ENCODE measurements at regions not wholly inside any gene's neighbourhood (a gene's known extent, or its start where the extent isn't known, plus 50 kb on each side); places are given as distances from the start of the nearest gene placed in this dataset.

DNA sequence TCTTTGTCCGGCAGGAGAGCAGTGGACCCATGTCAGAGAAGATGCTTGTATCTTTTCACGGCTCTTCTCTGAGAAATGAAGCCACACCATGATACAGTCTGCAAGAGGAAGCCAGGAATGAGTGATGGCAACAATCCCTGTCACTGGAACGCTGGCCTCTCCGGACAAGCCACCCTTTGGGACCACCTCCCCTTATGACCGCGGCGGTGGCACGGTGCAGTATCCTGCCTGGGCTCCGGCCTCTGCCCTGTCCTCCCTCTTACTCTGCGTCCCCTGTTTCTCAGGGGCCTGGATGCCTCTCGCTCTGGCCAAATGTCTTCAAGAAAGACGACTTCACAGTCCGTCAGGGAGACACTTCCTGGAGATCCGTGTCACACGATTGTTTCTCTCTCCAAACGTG lies 370.5 kb downstream of the ZNF716 start (continued):
- TF ChIP-seq POLR3G (IDR thresholded peaks at IDR 0.05; ENCODE audit: extremely low read depth, insufficient read length, insufficient replicate concordance) (no peak), TAF15 (IDR thresholded peaks at IDR 0.05; ENCODE audit: low read depth, low read length) (no peak)
- TF ChIP-seq, protein P1, sequence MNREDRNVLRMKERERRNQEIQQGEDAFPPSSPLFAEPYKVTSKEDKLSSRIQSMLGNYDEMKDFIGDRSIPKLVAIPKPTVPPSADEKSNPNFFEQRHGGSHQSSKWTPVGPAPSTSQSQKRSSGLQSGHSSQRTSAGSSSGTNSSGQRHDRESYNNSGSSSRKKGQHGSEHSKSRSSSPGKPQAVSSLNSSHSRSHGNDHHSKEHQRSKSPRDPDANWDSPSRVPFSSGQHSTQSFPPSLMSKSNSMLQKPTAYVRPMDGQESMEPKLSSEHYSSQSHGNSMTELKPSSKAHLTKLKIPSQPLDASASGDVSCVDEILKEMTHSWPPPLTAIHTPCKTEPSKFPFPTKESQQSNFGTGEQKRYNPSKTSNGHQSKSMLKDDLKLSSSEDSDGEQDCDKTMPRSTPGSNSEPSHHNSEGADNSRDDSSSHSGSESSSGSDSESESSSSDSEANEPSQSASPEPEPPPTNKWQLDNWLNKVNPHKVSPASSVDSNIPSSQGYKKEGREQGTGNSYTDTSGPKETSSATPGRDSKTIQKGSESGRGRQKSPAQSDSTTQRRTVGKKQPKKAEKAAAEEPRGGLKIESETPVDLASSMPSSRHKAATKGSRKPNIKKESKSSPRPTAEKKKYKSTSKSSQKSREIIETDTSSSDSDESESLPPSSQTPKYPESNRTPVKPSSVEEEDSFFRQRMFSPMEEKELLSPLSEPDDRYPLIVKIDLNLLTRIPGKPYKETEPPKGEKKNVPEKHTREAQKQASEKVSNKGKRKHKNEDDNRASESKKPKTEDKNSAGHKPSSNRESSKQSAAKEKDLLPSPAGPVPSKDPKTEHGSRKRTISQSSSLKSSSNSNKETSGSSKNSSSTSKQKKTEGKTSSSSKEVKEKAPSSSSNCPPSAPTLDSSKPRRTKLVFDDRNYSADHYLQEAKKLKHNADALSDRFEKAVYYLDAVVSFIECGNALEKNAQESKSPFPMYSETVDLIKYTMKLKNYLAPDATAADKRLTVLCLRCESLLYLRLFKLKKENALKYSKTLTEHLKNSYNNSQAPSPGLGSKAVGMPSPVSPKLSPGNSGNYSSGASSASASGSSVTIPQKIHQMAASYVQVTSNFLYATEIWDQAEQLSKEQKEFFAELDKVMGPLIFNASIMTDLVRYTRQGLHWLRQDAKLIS (CRISPR knock-in tag; IDR thresholded peaks at IDR 0.05): no peak

- no TSS peak for BruUV-seq (replicated peaks)
- H3K9me1 ChIP-seq (ENCODE audit: control insufficient read depth, insufficient read depth, low read length): no peaks in the 10 kb centered on the region
- no peaks in the 10 kb centered on the region for H4K20me1 ChIP-seq (replicated peaks; ENCODE audit: control insufficient read depth, insufficient read depth, low read length)
- WGBS (ENCODE audit: insufficient coverage, low coverage, missing lambda C conversion rate): 10% methylated on average over 41 of the region's 57 CpGs
- ATAC-seq (no peak), DNase-seq (ENCODE audit: extremely low read depth in 1 of 4, low spot score in 3 of 4) (no peak), FAIRE-seq (no peak)
- in situ Hi-C loops (cut with MboI) (no loop called here), intact Hi-C loops (cut with micrococcal nuclease) (no loop called here)
- H3K9me3 ChIP-seq (replicated peaks; ENCODE audit: control insufficient read depth, insufficient read depth, low read depth, low read length): no peaks in the 10 kb centered on the region
- H3K9ac ChIP-seq (ENCODE audit: insufficient read depth in 1 of 2, low read depth in 2 of 2, low read length in 2 of 2): no peak overlapping the region
- H3K4me3 ChIP-seq: no peak overlapping the region
- POLR2A ChIA-PET: no interaction called here
- no peaks in the 10 kb centered on the region for H3K36me3 ChIP-seq (ENCODE audit: control insufficient read depth, insufficient read depth, low read length)
- no peak overlapping the region for H3K27ac ChIP-seq (ENCODE audit: extremely low read depth, low read depth, low read length)
- no peaks in the 10 kb centered on the region for H3K4me1 ChIP-seq (replicated peaks in 1 of 2; ENCODE audit: control insufficient read depth in 2 of 2, insufficient read depth in 2 of 2, low read length in 2 of 2)
- H2AFZ ChIP-seq (ENCODE audit: low read depth, low read length): no peak overlapping the region
- H3K79me2 ChIP-seq (ENCODE audit: control insufficient read depth, insufficient read depth, low read length): no peaks in the 10 kb centered on the region
- no peaks in the 10 kb centered on the region for H3K27me3 ChIP-seq (ENCODE audit: control insufficient read depth in 2 of 2, insufficient read depth in 2 of 2, low read length in 2 of 2)
- CTCF ChIA-PET (ENCODE audit: low intra/inter-chr PET ratio): no interaction called here
- no peak overlapping the region for H3K4me2 ChIP-seq (ENCODE audit: insufficient read depth, low read length)
- TF ChIP-seq TRIM28 (IDR thresholded peaks at IDR 0.05): no peak
- no peak for TF ChIP-seq U2AF1 (optimal IDR thresholded peaks at IDR 0.05; ENCODE audit: low read depth, low read length)
- TF ChIP-seq SREBF2 (CRISPR knock-in tag; IDR thresholded peaks at IDR 0.05): no peak
- no peak for TF ChIP-seq SAFB (IDR thresholded peaks at IDR 0.05; ENCODE audit: borderline replicate concordance, low read depth, low read length)
- TF ChIP-seq JUND (IDR thresholded peaks at IDR 0.05; ENCODE audit: borderline replicate concordance, low read depth, low read length): no peak
- no peak for TF ChIP-seq JUND (tag; IDR thresholded peaks at IDR 0.05; ENCODE audit: borderline replicate concordance, low read depth, low read length)
- TF ChIP-seq ZBTB5 (IDR thresholded peaks at IDR 0.05): no peak
- no peak for TF ChIP-seq LCOR (CRISPR knock-in tag; IDR thresholded peaks at IDR 0.05)
- TF ChIP-seq ARID2 (IDR thresholded peaks at IDR 0.05): no peak
- no peak for TF ChIP-seq HEY1 (CRISPR knock-in tag; IDR thresholded peaks at IDR 0.05; ENCODE audit: borderline replicate concordance)
- no peak for TF ChIP-seq TARDBP (IDR thresholded peaks at IDR 0.05)
- no peak for TF ChIP-seq MBD2 (IDR thresholded peaks at IDR 0.05; ENCODE audit: borderline replicate concordance, low read depth)
- no peak for TF ChIP-seq MEIS2 (IDR thresholded peaks at IDR 0.05; ENCODE audit: partially characterized antibody)
Measured at GRCh38 chr7:57821438-57822382, 371.7 kb downstream of the ZNF716 start.
